Stimulated activated CD4-positive, alpha-beta T cell treated with anti-CD3 and anti-CD28 coated beads, TNF-alpha, amount 100 ng/mL, for 48 hours (primary cell): ENCODE measurements at regions not wholly inside any gene's neighbourhood (a gene's known extent, or its start where the extent isn't known, plus 50 kb on each side); places are given as distances from the start of the nearest gene placed in this dataset.

ENCODE experiments used
- DNase-seq, 3 donors: peaks; one replicate each; pipeline ENCODE4 v3.0.0-alpha.2; 2020; ENCODE audit warnings: low read depth in 3 of 3

DNA sequence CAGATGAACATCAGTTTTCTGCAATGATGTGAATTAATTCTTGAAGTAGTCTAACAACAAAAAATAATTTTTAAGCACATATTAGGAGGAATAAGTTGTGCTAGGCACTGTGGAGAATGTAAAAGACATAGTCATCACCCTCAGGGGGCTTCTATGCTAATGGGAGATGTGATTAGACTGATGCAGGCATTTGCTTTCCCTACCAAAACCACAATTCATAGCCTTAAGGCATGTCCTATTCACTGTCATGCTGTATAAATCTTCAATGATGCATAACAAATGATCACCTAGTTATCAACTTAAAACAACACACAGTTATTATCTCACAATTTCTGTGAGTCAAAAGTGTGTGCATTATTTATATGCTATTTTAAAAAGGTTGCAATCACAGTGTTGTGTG lies 422.6 kb downstream of the MAN2A1 start:
- no peak for DNase-seq

DNA sequence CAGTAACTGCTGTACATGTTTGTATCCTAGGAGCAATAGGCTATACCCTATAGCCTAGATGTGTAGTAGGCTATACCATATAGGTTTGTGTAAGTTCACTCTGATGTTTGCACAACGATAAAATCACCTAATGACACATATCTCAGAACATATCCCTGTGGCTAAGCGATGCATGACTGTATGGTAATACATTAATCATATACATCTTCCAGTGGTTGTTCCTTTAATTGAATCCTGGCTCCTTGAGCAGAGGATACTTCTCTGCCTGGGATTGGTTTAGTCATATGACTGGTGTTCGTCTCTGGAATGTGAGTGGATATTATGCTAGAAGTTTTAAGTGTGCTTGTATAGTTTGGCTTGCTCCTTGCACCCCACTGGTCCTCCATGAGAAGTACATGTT lies 425.8 kb downstream of the MAN2A1 start:
- no peak for DNase-seq

DNA sequence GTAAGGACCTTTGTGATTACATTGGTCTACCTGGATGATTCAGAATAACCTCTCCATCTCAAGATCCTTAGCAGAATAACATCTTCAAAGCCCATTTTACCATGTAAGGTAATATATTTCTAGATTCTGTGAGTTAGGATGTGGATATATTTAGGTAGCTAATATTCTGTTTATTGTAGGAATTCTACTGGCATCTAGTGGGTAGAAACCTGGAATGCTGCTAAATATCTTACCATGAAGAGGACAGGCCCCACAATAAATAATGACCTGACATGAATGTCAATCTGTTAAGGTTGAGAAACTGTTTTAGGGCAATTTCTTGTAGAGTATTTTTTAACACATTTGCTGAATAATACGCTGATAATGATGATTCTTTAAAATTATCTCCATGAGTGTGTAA lies 426.8 kb downstream of the MAN2A1 start:
- DNase-seq = no peak

DNA sequence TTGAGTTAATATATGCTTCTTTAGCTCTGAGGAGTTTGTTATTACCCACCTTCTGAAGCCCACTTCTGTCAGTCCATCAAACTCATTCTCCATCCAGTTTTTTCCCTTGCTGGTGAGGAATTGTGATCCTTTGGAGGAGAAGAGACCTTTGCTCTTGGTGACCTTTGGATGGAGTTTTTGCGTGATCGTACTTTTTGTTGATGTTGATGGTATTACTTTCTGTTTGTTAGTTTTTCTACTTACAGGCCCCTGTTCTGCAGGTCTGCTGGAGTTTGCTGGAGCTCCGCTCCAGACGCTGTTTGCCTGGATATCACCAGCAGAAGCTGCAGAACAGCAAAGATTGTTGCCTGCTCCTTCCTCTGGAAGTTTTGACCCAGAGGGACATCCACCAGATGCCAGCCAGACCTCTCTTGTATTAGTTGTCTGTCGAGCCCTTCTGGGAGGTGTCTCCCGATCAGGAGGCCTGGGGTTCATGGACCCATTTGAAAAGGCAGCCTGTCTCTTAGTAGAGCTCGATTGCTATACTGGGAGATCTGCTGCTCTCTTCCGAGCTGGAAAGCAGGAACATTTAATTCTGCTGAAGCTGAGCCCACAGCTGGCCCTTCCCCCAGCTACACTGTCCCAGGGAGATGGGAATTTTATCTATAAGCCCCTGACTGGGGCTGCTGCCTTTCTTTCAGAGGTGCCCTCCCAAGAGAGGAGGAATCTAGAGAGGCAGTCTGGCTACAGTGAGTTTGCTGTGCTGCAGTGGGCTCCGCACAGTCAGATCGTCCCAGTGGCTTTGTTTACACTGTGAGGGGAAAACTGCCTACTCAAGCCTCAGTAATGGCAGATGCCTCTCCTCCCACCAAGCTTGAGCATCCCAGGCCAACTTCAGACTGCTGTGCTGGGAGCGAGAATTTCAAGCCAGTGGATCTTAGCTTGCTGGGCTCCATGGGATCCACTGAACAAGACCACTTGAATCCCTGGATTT lies 445.5 kb downstream of the MAN2A1 start:
- no peak for DNase-seq

DNA sequence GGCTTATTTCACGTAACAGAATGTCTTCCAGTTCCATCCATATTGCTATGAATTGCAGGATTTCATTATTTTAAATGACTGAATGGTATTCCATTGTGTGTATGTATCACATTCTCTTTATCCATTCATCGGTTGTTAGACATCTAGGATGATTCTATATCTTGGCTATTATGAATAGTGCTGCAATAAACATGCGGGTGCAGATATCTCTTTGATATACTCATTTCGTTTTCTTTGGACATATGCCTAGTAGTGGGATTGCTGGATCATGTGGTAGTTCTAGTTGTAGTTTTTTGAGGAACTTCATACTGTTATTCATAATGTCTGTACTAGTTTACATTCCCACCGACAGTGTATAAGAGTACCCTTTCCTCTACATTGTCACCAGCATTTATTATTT lies 460.5 kb downstream of the MAN2A1 start:
- DNase-seq = no peak

DNA sequence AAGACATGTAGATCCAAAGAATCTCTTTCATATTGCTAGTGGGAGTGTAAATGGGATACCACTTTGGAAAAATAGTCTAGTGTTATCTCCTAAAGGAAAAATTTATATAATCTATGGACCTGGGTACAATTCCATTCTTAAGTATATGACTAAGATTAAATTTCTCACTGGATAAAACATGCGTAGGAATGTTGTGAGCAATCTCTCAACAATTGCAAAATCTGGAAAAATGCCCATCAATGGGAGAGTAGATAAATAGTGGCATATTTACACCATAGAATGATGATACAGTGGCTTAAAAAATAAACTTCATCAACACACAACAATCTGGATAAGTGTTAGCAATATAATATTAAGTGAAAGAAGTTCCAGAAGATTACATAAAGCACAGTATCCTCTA lies 469.5 kb downstream of the MAN2A1 start:
- no peak for DNase-seq

DNA sequence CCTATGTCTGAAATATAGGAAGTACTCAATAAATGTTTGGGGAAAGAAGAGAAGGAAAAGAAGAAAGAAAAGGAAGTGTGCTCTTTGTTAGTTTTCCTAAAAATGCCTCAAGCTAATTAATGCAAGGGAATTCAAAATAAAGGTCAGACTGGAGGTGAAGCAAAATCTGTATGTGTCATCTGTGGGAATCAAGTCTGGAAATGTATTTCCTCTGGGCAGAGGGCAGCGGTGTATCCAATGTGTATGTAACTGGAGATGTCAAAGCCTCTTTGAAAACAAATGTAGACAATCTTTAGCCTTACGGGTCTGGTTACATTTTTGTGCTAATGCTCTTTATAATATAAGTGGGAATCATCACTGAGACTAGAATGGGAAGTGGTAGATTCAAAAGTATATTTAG lies 471.4 kb downstream of the MAN2A1 start:
- DNase-seq = no peak

DNA sequence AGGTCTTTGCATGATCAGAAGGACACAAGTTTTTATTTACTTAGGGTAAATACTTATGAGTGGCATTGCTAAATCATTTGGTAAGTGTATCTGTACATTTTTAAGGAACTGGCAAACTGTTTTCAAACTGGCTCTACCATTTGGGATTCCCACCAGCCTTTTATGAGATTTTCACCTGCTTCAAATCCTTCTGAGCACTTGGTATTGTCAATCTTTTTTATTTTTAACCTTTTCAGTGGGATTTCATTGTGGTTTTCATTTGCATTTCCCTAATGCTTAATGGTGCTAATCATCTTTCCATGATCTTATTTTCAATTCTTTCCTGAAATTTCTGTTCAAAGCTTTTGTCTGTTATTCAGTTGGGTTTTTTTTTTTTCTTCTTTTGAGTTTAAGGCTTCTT lies 475.6 kb downstream of the MAN2A1 start:
- DNase-seq = no peak

DNA sequence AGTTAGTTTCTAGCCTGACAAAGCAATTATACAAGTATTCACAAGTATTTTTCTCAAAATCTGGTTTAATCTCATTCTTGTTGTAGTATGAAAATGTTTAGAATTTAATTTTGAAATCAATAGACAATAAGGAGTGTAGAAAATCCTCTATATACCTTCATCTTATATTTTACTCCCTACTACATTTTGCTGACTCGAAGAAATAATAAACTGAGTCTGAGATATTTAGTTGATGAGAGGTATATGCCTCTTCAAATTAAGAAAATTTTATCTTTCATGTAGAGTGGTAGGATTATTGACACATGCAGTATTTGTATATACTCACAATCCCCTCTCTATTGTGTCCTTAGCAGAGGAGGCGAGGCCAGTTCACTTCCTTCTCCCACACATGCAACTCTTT lies 477.7 kb downstream of the MAN2A1 start:
- DNase-seq = no peak

DNA sequence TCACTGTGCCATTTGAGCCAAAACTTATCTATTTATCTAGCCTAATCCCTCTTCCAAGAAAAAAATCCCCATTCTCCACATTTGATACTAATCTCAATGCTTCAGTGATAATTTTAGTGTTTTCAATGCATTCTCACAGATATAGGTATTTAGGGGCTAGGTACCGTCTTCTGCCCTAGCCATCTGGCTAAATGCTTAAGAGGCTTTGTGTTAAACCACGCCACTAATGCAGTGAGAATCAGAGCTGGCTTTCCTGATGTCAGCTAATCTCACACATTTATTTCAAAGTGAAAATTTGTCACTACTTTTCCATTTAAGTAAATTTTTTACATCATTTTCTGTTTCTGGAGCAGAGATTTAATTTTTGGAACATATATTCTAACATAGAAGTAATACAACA lies 479.7 kb downstream of the MAN2A1 start:
- no peak for DNase-seq

DNA sequence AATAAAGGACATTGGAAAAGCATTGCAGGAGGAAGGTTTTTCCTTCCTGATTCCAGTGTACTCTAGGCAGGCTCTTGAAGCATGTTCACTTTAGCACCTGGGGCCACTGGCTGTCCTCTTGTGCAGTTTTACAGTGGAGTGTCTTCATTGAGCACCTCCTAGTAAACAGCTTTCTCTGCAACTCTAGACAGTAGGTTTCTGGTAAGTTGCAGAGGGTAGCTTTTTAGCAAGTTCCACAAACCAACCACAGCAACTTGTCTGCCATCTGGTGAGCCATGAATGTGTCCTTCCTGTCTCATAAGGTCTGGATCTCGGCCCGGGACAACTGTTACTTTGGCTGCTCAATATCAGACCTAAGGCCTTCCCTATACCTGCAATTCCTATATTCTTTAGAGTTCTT lies 488.0 kb downstream of the MAN2A1 start:
- DNase-seq = no peak

DNA sequence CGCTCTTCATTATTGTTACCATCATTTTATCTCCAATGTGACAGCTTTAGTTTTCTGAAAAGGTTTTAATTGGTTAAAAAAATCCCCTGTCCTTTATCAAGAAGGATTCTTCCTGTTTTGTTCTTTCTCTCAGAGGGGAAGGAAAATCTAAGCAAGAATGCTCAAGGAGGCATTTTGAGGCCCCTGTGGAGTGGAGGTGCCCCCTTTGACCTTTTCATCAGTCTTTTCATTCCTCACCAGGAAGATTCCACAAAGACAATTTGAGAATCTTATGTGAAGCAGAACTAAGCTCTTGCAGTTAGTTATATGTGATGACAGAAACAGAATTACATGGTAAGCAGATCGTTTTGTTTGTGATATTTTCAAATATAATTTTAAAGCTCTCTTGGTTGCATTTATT lies 489.6 kb downstream of the MAN2A1 start:
- DNase-seq = no peak

DNA sequence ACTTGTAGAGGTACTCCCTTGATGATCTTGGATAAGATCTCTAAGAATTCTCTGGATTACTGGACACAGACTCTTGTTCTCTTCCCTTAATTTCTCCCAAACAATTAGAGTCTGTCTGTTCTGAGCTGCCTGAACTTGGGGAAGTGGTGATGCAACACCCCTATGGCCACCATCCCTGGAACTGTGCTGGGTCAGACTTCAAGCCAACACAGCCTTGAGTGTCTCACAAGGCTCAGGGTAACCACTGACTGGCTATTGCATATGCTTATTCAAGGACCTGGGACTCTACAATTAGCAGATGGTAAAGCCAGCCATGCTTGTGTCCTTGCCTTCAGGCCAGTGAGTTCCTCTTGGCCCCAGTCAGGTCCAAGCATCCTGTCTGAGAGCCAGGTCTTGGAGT lies 504.5 kb downstream of the MAN2A1 start:
- DNase-seq = no peak

DNA sequence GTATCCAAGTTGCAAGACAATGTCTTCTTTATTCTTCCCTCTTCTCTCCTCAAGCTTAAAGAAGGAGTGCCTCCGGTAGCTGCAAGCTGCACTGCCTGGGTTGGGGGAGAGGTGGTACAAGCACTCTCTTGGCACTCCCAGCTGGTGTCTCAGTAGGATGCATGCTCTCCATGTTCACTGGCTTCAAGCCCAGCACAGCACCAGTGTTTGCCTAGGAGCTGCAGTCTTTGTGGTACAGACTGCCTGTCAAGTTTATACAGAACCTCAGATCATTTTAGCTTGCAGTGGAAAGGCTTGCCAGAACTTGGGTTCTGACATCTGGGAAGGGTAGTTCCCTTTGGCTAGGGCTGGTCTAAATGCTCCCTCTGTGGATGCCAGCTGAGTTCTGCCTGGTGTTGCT lies 505.6 kb downstream of the MAN2A1 start:
- DNase-seq = no peak

DNA sequence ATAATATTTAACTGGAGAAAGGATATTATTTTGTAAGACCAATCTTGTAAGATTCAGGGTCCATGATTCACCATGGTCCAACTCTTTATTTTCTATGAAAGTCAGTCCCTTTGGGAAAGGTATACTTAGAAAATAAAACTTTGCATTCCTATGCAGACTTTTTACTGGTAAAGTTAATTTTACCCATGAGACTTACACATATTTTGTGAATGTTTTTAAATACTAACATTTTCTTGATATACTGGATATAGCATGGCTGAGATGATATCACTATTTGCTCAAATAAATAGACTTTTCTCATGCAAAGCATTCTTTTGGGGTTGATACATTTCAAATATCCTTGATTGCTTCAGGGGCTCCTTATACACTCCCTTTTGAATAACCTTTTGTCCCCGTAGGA lies 512.1 kb downstream of the MAN2A1 start:
- no peak for DNase-seq

DNA sequence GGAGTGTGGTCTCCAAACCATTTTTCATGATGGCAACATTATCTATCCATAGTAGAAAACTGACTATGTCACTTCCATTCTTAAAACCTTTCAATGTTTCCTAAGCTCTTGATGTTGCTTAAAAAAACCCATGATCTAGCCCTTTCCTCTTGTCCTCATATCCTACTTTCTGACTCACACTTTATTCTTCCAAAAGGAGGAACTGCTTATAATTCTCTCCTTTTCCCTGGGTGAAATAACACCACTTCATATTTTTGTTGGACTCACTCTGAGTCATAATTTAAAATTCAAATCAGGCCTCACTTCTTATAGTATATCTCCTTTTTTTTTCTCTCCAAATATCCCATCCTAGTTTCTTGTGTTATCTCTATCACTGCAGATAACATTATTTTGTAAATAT lies 513.9 kb downstream of the MAN2A1 start:
- no peak for DNase-seq

DNA sequence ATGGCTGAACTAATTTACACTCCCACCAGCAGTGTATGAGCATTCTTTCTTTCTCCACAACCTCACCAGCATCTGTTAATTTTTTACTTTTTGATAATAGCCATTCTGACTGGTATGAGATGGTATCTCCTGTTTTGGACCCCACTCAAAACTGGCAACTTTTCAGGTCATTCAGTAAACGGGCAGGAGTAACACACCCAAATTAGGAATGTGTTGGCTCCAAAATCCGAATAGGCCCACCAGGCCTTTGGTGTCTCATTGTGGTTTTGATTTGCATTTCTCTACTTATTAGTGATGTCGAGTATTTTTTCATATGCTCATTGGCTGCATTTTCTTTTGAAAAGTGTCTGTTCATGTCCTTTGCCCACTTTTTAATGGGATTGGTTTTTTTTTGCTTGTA lies 517.1 kb downstream of the TMEM232 start:
- DNase-seq = no peak

DNA sequence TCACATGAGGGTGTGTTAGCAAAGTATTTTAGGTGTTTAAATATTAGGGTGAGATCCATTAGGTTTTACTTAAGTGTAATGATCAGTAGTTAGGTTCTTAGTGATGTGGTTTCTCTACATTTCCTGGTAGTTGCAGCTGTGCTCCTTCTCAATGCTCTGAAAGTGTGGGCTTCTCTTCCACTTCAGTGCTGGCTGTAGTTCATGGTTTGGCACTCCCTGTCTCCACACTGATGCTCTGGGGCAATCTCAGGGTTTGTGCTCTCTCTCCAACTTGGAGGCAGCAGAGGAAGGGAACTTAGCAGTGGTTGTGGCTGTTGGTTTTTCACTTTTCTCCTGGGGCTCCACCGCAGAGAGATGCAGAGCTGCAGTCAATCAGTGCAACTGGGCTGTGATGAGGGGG lies 507.5 kb downstream of the TMEM232 start:
- no peak for DNase-seq

DNA sequence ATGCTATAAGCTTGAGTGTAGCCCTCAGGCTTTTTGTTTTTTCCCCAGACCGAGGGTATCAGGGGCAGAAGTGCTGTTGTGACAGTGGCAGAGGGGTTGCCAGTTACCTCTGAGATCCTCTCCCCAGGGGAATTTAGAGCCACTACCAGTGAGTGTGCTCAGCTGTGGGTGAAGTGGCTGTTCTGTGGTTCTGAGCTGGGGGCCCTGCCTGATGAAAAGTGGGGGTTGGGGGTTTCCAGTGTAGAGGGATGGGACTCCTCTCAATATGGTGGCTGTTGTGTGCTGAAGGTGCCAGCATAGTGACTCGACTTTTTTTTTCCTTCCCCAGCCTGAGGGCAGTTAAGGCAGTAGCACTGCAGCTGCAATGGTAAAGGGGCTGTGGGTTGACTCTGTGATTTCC lies 506.7 kb downstream of the TMEM232 start:
- no peak for DNase-seq

DNA sequence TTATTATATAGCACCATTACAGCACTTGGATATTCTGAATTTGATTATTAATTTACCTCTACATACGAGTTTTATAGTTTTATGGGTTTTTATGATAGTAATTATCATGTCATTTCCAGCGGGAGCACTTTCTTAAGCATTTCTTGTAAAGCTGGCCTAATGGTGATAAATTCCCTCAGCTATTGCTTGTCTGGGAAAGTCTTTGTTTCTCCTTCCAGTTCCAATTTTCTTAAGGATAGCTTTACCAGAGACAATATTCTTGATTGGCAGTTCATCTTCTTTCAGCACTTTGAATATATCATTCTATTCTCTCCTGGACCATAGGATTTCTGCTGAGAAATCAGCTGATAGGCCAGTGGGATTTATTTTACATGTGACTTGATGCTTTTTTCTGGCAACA lies 505.4 kb downstream of the TMEM232 start:
- no peak for DNase-seq

DNA sequence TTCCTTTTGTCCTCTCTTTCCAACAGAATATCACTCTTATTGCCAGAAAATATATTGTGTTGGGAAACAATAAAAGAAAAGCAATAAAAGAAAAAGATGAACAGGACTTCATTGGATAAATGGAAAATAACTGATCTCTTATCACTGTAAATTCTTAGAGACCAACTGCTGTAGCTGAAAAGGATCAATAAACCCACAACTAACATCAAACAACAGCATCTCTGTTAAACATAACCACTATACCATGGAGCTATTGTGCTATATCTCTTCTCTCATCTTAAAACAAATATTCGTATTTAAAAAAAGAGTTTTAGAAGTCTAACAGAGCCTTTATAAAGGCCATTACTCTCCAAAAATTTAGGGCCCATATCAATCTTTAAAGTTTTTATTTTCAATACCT lies 502.4 kb downstream of the TMEM232 start:
- DNase-seq = no peak

DNA sequence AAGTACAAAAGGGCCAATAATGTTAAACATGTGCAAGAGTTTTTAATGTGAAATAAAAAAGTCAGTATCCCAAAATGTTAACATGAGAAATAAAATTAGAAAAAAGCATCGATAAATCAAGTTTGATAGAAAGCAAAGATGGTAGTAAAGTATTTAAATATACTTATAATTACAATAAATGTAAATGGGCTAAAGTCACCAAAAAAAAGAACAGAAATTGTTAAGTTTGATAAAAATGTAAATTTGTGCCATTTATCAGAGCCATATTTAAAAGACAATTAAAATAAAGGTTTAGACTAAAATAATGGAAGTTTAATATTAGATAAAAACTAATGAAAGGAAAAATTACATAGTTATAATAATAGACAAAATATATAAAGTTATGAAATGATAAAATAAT lies 500.5 kb downstream of the TMEM232 start:
- DNase-seq = no peak

DNA sequence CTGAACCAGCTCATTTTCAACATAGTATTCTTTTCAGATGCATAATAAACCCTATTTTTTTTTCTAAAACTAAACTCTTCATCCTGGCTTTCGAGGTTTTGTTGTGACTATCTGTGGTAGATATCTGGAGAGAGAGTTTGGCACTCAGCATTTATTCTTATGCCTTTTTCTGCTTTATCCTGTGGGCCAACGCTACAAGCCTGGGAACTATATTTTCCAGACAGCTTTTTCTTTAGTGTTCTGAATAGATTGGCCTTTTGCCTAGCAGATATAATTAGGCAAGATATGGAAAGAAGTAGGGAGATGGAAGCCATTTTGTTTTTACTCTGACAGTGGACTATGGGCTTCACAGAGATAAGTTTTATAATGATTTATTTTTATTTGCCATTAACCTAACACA lies 486.7 kb downstream of the TMEM232 start:
- no peak for DNase-seq

DNA sequence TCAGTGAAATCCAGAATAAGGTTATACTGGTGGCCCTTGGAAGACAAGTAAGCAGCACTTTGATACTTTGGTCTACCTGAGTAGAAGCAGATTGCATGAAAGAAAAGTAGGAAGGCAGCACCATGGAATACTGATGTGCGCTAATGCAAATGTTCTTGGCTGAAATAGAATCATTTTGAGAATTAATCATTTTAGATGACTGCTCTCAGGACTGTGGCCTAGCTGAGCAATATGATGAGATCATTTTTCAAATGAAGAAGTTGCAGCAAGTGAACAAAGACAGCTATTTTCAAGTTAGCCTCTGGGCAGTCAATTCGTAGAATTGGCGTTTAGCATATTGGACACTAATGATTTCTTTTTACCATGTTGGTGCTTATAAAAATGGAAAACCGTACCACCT lies 483.5 kb downstream of the TMEM232 start:
- no peak for DNase-seq
